Endothelial cell of umbilical vein (primary cell): ENCODE measurements at regions not wholly inside any gene's neighbourhood (a gene's known extent, or its start where the extent isn't known, plus 50 kb on each side); places are given as distances from the start of the nearest gene placed in this dataset.

ENCODE experiments used
- BruUV-seq: library from RNA; stranded (reverse); fragments of 400-500 nt; replicated peaks from 2 replicates; lab custom pipeline; 2021; lab: Mats Ljungman, UMichigan
- CTCF ChIA-PET: fragments of 300-600, 350-600 bp; sonication (Branson Sonifier 250); formaldehyde crosslinking; loops from one replicate; lab custom pipeline; 2021; ENCODE audit warnings: antibody characterized with exemption, inconsistent platforms; lab: Charles Lee
- POLR2A ChIA-PET: fragments of 300-600, 350-600 bp; sonication (Branson Sonifier 250); formaldehyde crosslinking; loops from one replicate; lab custom pipeline; 2021; ENCODE audit warnings: antibody characterized with exemption, inconsistent platforms; lab: Charles Lee
- DNase-seq: peaks from one replicate; pipeline ENCODE4 v3.0.0-alpha.2; 2011; ENCODE audit warnings: low read depth, low spot score
- FAIRE-seq: peaks from 2 replicates; lab custom pipeline; 2011; peaks lifted over from hg19 to GRCh38; lab: Jason Lieb, UNC
- H2AFZ ChIP-seq: 2 replicates; pipeline ENCODE4 v1.6.0; 2012; ENCODE audit warnings: low read depth, low read length, control low read depth, inconsistent platforms
- H3K27ac ChIP-seq: 2 replicates; pipeline ENCODE4 v1.5.1; 2011; ENCODE audit warnings: low read depth, mild to moderate bottlenecking, control low read depth, low read length, moderate library complexity; ENCODE audit not compliant: insufficient read depth
- H3K27me3 ChIP-seq, 2 experiments: 2 replicates each; pipeline versions ENCODE4 v1.6.0 to v1.6.1; 2011; ENCODE audit warnings: low read length in 2 of 2, mixed read lengths in 1 of 2; ENCODE audit not compliant: control insufficient read depth in 2 of 2, insufficient read depth in 2 of 2
- H3K36me3 ChIP-seq, 2 experiments: 2 replicates in 1 of 2; 3 replicates in 1 of 2; pipeline ENCODE4 v1.5.1; 2011; ENCODE audit warnings: low read length in 2 of 2, mild to moderate bottlenecking in 1 of 2, moderate library complexity in 1 of 2; ENCODE audit not compliant: control insufficient read depth in 2 of 2, insufficient read depth in 2 of 2; ENCODE audit errors: extremely low read depth in 1 of 2
- H3K4me1 ChIP-seq: 3 replicates; pipeline ENCODE4 v1.5.1; 2011; ENCODE audit warnings: mild to moderate bottlenecking, low read length; ENCODE audit not compliant: control insufficient read depth, insufficient read depth; ENCODE audit errors: extremely low read depth
- H3K4me2 ChIP-seq: 2 replicates; pipeline ENCODE4 v1.6.1; 2011; ENCODE audit warnings: low read length, control low read depth, mixed read lengths; ENCODE audit not compliant: insufficient read depth
- H3K4me3 ChIP-seq, 3 experiments: fragments of 200-600 bp in 1 of 3; sonication (generic), shearing (Covaris generic) in 1 of 3; replicated peaks in 1 of 3; 2 replicates each; pipeline ENCODE4 v1.5.1; 2011 to 2016; ENCODE audit warnings: control low read depth in 3 of 3, low read length in 3 of 3, mild to moderate bottlenecking in 2 of 3, inconsistent platforms in 1 of 3, low read depth in 1 of 3, moderate library complexity in 1 of 3; ENCODE audit not compliant: insufficient read depth in 1 of 3
- H3K79me2 ChIP-seq: 2 replicates; pipeline ENCODE4 v1.6.0; 2012; ENCODE audit warnings: low read length, inconsistent platforms; ENCODE audit not compliant: control insufficient read depth, insufficient read depth
- H3K9ac ChIP-seq: replicated peaks from 2 replicates; pipeline ENCODE3; 2011; ENCODE audit warnings: low read length, control low read depth; ENCODE audit not compliant: insufficient read depth; ENCODE audit errors: extremely low read depth
- H3K9me1 ChIP-seq: replicated peaks from 3 replicates; pipeline ENCODE4 v1.6.0; 2011; ENCODE audit warnings: mild to moderate bottlenecking, low read length; ENCODE audit not compliant: control insufficient read depth, insufficient read depth; ENCODE audit errors: extremely low read depth
- H3K9me3 ChIP-seq: replicated peaks from 2 replicates; pipeline ENCODE4 v1.5.1; 2012; ENCODE audit warnings: low read length, inconsistent platforms; ENCODE audit not compliant: control insufficient read depth, insufficient read depth
- H4K20me1 ChIP-seq: replicated peaks from 2 replicates; pipeline ENCODE3; 2011; ENCODE audit warnings: mild to moderate bottlenecking, low read length; ENCODE audit not compliant: control insufficient read depth, insufficient read depth; ENCODE audit errors: extremely low read depth
- CTCF ChIP-seq, 2 donors: IDR thresholded peaks; 1 replicate in 1 of 2; 2 replicates in 1 of 2; pipeline ENCODE4 v1.5.1; 2011; ENCODE audit warnings: low read length in 2 of 2, mild to moderate bottlenecking in 2 of 2, moderate library complexity in 2 of 2, control low read depth in 1 of 2, inconsistent platforms in 1 of 2, low read depth in 1 of 2; ENCODE audit not compliant: insufficient read depth in 1 of 2; ENCODE audit errors: extremely low read depth in 1 of 2
- EZH2 ChIP-seq: IDR thresholded peaks from 2 replicates; pipeline ENCODE4 v1.6.1; 2012; ENCODE audit warnings: borderline replicate concordance, low read depth, mild to moderate bottlenecking, moderate library complexity, low read length, inconsistent platforms; ENCODE audit not compliant: severe bottlenecking
- FOS ChIP-seq: IDR thresholded peaks from 2 replicates; pipeline ENCODE4 v1.6.1; 2011; ENCODE audit warnings: mild to moderate bottlenecking, low read length, moderate library complexity, borderline replicate concordance; ENCODE audit not compliant: insufficient read depth
- GATA2 ChIP-seq: IDR thresholded peaks from 2 replicates; pipeline ENCODE4 v1.7.0; 2011; ENCODE audit warnings: low read depth, mild to moderate bottlenecking, moderate library complexity, mixed read lengths, low read length; ENCODE audit not compliant: insufficient read length, insufficient read depth
- JUN ChIP-seq: IDR thresholded peaks from 2 replicates; pipeline ENCODE4 v1.6.1; 2011; ENCODE audit warnings: borderline replicate concordance, low read depth; ENCODE audit not compliant: insufficient read length, insufficient read depth
- MYC ChIP-seq: IDR thresholded peaks from one replicate; pipeline ENCODE4 v1.6.1; 2011; ENCODE audit warnings: mild to moderate bottlenecking, low read depth, low read length
- POLR2A ChIP-seq: IDR thresholded peaks from 2 replicates; pipeline ENCODE4 v1.6.1; 2012; ENCODE audit warnings: low read depth, mild to moderate bottlenecking, control low read depth, low read length
- POLR2AphosphoS5 ChIP-seq: IDR thresholded peaks from 2 replicates; pipeline ENCODE4 v1.6.1; 2012; ENCODE audit warnings: low read depth, mild to moderate bottlenecking, control low read depth, low read length, moderate library complexity; ENCODE audit not compliant: insufficient read depth
- dilution Hi-C: fragments of 300-500 bp; cut with MboI; formaldehyde crosslinking; loops from one replicate; pipeline ENCODE4 v1.15.0; 2019; ENCODE audit warnings: low sequenced_read_pairs; ENCODE audit not compliant: extremely low pct_ligation_motif_present
- intact Hi-C: fragments of 100-400 bp; cut with micrococcal nuclease; formaldehyde crosslinking; loops from one replicate; pipeline ENCODE4 v1.10.0; 2022
- TF ChIP-seq, protein P1 (sequence below): IDR thresholded peaks from 2 replicates; pipeline ENCODE4 v1.6.1; 2011; ENCODE audit not compliant: insufficient read depth, insufficient read length

DNA sequence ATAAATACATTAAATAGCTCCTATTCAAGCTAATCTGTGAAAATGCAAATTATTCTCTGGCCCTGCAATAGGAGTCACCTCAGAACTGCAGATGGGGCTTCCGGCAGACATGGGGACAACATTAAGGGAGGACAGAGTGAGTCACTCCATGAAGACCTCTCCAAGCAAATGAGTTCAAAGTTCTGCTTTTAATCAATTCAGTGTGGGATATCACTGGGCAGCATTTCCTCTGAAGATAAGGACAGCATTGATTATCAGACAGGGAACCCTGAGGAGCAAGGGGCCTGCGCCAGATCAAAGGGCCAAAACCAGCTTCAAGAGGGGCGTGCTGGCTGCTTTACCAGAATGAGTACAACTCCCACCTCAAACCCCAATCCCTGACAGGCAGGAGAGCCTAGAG, 356.9 kb upstream of the KLHL29 start:
- Histone ChIP-seq H3K36me3 (no peaks in the 10 kb centered on the region), H3K79me2 (no peaks in the 10 kb centered on the region), H3K4me1 (no peaks in the 10 kb centered on the region), H2AFZ (no peak overlapping the region), H3K4me3 (no peak overlapping the region), H3K9me3 (peaks cover 7% of the 10 kb centered on the region), H3K9ac (no peak overlapping the region), H3K27me3 (no peaks in the 10 kb centered on the region), H3K4me2 (no peak overlapping the region), H4K20me1 (no peaks in the 10 kb centered on the region), H3K27ac (no peak overlapping the region), H3K9me1 (no peaks in the 10 kb centered on the region)
- dilution Hi-C loops (no loop called here), intact Hi-C loops (no loop called here)
- DNase-seq (no peak), FAIRE-seq (no peak)
- ChIA-PET POLR2A (no interaction called here), CTCF (no interaction called here)
- TF ChIP-seq POLR2AphosphoS5: no peak
- no peak for TF ChIP-seq EZH2
- TF ChIP-seq GATA2: no peak
- TF ChIP-seq POLR2A: no peak
- TF ChIP-seq FOS: no peak
- no peak for TF ChIP-seq JUN
- BruUV-seq: no TSS peak

GRCh38 chr2:23029111-23029510, 355.9 kb upstream of the KLHL29 start:
- ChIA-PET POLR2A (no interaction called here), CTCF (no interaction called here)
- no peak for FAIRE-seq

More at GRCh38 chr2:23029111-23029510, 355.9 kb upstream of the KLHL29 start:
- Histone ChIP-seq H3K4me2 (no peak overlapping the region), H3K9me1 (no peaks in the 10 kb centered on the region), H3K79me2 (no peaks in the 10 kb centered on the region), H3K27ac (no peak overlapping the region), H3K9me3 (peaks cover 7% of the 10 kb centered on the region), H3K36me3 (no peaks in the 10 kb centered on the region), H3K4me1 (no peaks in the 10 kb centered on the region), H4K20me1 (no peaks in the 10 kb centered on the region), H3K9ac (no peak overlapping the region), H3K27me3 (no peaks in the 10 kb centered on the region), H2AFZ (no peak overlapping the region), H3K4me3 (no peak overlapping the region)
- DNase-seq: no peak
- dilution Hi-C loops (no loop called here), intact Hi-C loops (no loop called here)
- no peak for TF ChIP-seq FOS
- TF ChIP-seq JUN: no peak
- no peak for TF ChIP-seq GATA2
- TF ChIP-seq, protein P1, sequence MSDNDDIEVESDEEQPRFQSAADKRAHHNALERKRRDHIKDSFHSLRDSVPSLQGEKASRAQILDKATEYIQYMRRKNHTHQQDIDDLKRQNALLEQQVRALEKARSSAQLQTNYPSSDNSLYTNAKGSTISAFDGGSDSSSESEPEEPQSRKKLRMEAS: no peak
- TF ChIP-seq POLR2A: no peak
- TF ChIP-seq CTCF (IDR thresholded peaks at IDR 0.05; ENCODE audit: extremely low read depth in 1 of 2, insufficient read depth in 1 of 2, low read depth in 1 of 2, low read length in 2 of 2): no peak
- no peak for TF ChIP-seq POLR2AphosphoS5
- no peak for TF ChIP-seq EZH2
- TF ChIP-seq MYC: no peak
- BruUV-seq: no TSS peak
